HG02610 (cell line): ENCODE measurements at regions not wholly inside any gene's neighbourhood (a gene's known extent, or its start where the extent isn't known, plus 50 kb on each side); places are given as distances from the start of the nearest gene placed in this dataset.
"Not testable (repeated sequence)": the region's sequence is repeated elsewhere in the genome, so short reads cannot be mapped to it uniquely, and the experiment has no call there.

Experiments used
- ATAC-seq: cut with Tn5 transposase; IDR thresholded peaks from one replicate; pipeline ENCODE4 v1.9.1; 2021; ENCODE audit warnings: mild to moderate bottlenecking, moderate library complexity; ENCODE audit not compliant: unreplicated experiment

DNA sequence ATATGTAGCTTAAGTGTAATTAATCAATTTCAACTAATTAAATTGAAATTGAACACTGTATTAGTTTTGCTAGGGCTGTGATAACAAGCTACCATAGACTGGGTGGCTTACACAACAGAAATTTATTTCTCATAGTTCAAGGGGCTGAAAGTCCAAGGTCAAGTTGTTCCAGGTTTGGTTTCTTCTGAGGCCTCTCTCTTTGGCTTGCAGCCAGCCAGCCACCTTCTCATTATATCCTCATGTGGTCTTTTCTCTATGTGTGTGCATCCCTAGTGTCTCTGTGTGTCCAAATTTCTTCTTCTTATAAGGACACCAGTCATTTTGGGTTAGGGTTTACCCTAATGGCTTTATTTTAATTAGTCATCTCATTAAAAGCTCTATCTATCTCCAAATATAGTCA is 611.7 kb downstream of the UTRN start:
- ATAC-seq = no peak

DNA sequence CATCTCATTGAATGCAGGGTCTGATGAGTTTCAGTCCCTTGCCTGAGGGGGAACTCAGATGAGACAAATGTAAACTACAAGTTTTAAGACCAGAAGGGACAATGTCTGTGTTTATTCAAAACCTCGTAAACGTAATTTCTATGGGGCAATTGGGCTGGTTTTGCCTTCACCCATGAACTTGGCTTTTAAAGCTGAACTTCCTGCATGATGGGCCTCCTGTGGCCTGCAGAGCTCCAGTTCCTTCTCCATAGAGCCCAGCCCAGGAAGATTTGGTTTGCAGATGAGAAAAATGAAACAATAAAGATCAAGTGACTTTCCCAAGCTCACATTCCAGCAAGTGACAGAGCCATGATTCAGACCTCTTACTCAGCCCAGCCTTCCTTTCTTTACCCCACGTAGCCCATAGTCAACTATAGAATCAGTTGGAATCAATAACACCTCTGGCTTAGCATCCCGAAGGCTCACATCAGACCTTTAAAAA is 612.3 kb downstream of the UTRN start:
- ATAC-seq = no peak

DNA sequence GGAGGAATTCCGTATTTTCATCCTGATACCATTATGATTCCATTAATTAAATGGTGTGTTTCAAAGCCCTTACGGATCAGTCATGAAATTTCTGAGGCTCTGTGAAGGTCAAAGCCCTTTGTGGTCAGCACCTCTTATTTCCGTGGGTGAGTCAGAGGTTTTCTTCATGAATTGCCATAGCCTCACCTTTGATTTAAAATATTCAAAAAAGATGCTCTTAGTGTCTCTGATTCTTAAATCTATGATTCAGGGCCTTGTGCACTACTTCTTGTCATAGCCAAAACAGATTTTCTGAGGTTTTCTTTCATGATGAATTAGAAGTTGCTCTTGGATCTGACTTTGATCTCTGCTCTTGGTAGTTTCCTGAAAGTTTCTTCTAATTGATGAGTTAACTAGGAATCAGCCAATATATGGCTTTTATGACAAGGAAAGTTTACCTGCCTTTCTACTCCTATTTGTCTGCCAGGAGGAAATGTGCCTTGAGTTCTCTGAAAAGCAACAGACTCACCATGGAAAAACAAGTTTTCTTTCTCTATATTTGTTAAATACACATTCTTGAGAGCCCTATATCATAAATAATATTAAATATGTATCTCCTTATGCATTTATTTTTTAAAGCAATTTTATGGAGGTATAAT is 613.0 kb downstream of the UTRN start:
- ATAC-seq = no peak

GRCh38 chr6:144898741-144899140 is 613.6 kb downstream of the UTRN start:
- ATAC-seq = no peak

GRCh38 chr6:144899161-144899560 is 614.0 kb downstream of the UTRN start:
- ATAC-seq = no peak

DNA sequence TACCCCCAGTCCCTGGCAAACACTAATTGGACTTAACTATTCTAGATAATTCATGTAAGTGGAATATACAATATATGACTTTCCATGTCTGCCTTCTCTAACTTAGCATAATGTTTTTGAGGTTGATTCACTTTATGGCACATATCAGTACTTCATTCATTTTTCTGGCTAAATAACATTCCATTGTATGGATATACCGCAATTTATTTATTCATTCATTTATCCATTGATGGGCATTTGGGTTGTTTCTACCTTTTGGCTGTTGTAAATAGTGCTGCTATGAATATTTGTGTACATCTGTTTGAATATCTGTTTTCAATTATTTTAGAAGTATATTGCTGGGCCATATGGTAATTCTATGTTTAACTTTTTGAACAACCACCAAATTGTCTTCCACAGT is 616.3 kb downstream of the UTRN start:
- ATAC-seq = no peak

GRCh38 chr6:144908004-144908403 is 622.9 kb downstream of the UTRN start:
- no peak for ATAC-seq

DNA sequence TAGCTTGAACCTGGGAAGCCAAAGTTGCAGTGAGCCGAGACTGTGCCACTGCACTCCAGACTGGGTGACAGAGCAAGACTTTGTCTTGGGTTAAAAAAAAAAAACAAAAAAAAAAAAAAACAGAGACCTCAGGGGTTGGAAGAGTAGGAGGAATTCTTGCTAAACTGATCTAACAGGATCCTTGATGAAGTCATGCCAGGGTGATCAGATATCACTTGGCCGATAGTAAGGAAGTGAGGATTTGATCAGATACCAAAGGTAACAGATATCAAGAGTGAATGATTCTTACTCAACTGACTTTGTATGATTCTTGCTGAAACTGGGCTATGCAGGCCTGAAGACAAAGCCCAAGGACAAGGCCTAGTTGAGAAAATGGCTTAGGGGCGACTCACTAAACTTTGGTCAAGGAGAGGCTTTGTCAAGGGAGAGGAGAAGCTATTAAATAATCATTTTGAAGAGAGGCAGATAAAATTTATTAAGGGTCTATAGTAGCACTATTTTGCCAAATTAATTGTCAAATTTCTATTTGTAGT is 624.7 kb downstream of the UTRN start:
- ATAC-seq = no peak

DNA sequence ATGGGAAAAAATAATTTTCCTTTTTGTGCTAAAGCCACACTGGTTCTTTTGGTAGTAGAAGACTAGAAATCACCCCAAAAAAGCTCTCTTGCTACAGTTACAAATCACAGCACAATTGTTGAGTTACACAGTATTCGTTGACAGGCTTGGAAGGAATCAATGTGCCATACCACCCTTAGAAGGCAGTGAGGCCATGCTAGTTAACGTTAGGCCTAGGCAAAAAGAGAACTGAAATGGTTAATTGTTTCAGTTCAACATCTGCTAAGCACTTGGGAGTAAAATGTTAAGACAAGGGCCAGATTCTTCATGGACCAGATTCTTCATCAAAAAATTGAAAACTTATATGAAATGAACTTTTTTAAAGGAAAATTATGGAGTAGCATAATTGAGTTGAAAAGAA is 626.2 kb downstream of the UTRN start:
- no peak for ATAC-seq

DNA sequence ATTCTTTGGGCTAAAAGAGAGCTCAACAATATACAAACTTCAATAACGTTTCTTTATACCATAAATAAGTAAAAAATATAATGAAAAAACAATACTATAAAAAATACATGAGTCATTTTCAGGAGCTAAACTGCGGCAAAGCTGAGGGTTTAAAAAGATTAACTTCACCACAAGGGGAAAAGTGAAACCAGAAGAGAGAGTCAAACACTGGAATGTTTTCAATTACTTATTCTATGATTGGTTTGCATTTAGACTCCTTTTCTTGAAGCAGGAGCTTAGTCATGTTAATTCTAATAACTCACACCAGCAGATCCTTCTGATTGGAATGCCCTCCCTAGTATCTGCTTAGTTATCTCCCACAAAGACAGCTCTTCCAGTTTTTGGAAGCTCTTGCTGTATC is 627.3 kb downstream of the UTRN start:
- no peak for ATAC-seq

GRCh38 chr6:144918073-144918472 is 632.9 kb downstream of the UTRN start:
- ATAC-seq = no peak

DNA sequence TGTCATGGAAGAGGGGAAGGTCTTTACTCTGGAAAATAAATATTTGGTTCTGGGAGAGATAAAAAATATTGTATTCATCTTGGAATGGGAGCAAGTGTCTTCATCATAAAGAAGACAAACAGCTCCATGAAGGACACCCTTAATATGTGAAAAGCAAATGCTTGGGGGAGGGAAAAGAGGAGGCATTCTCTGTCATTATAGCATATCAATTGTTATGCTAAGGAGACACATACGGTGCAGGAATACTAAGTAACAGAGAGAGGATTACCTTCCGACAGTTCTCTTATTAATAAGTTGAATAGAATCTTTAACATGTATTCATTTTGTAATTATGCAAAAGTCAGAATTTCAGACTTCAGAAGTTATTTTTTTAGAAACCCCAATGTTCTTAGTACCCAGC is 634.4 kb downstream of the UTRN start:
- ATAC-seq = no peak

GRCh38 chr6:144920391-144920961 is 635.3 kb downstream of the UTRN start:
- ATAC-seq = no peak

- no peak for ATAC-seq
Measured at GRCh38 chr6:144921206-144921975, 636.3 kb downstream of the UTRN start.

- ATAC-seq = no peak
Measured at GRCh38 chr6:144922120-144922722, 637.1 kb downstream of the UTRN start.

DNA sequence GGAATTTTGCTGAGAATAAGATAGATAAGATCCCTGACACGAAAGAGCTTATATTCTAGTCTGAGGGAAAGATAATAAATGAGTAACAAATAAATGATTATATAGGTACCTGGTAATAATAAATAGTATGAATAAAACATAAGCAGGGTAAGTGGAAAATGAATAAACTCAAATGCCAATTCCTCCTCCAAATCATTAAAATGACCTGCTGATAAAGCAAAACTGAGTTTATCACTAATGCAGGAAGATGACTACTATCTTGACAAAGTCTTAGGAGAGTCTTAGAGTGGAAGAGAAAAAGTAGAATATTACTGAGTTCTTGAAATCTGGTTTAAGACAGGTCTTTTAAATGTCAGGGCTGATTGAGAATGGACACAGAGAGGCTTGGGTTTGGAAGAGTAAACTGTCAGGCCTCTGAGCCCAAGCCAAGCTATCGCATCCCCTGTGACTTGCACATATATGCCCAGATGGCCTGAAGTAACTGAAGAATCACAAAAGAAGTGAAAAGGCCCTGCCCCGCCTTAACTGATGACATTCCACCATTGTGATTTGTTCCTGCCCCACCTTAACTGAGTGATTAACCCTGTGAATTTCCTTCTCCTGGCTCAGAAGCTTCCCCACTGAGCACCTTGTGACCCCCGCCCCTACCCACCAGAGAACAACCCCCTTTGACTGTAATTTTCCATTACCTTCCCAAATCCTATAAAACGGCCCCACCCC is 637.8 kb downstream of the UTRN start:
- not testable (repeated sequence) for ATAC-seq

GRCh38 chr6:144923491-144923787 is 638.3 kb downstream of the UTRN start:
- ATAC-seq = not testable (repeated sequence)

DNA sequence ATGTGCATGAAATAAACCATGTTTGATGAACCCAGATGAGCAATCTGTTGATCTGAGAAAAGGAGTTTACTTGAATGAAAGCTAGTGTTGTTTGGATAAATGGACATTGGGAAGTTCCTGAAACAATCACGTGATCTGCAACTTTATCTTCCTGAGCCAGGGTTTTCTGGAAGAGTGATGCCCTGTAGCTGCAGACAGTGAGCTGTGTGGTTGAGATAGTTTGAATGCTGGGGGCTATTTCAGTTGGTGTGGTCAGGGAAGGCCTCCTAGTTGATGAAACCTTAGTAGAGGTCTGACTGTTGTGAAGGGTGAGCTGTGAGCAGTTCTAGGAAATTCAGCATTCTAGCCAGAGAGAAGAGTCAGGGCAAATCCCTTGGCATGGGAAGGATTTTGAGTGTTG is 643.7 kb downstream of the UTRN start:
- ATAC-seq = no peak

- no peak for ATAC-seq
Measured at GRCh38 chr6:144929262-144929661, 644.1 kb downstream of the UTRN start.

DNA sequence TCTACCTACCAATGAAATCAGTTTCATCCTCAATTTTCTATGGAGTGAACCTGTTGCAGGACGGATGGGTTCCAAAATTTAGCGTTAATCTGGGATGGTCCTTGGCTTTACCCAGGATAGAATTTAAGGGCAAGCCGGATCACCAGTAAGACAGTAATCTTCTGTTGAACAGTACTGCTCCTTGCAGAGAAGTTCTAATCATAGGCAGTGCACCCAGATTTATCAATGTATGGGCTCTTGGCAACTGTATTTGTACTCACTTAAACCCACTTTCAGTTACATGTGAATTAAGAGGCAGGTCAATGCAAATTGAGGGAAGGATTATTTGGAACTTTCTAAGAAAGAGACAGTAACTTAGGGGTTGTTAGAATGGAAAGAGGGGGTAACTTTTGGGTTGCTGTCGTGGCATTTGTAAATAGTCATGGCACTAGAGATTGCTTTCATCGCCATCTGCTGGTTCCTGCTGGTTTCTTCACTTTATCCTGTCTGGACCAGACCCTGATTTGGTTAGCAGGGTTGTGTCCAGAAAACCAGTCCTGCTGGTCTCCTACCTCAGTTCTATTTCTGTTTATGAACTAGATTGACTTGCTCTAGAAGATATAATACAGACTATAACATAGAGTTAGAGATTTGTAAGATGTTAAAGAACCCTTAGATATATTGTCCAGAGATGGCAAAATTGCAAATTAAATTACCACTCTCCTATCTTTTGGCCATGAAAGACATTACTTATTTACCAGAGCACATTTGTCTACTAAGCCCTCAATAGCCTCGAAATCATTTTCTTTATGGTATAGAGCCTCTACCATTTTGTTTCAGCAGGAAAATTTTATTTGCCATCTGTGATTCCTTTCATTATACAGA is 646.3 kb downstream of the UTRN start:
- peak; percentile 62 for ATAC-seq
